CD4-positive, alpha-beta T cell treated with Interleukin-17A for 4 hours (primary cell): ENCODE measurements at regions not wholly inside any gene's neighbourhood (a gene's known extent, or its start where the extent isn't known, plus 50 kb on each side); places are given as distances from the start of the nearest gene placed in this dataset.

ENCODE experiments used
- DNase-seq: peaks from one replicate; pipeline ENCODE4 v3.0.0-alpha.2; 2020; ENCODE audit warnings: mixed read lengths

- DNase-seq, result no peak
These were observed 51.1 kb upstream of the TMEM33 start for GRCh38 chr4:41883988-41884734.

- peak; percentile 57 for DNase-seq
These were observed 52.4 kb upstream of the TMEM33 start for GRCh38 chr4:41882625-41883347.

GRCh38 chr4:41881981-41882624 is 53.1 kb upstream of the TMEM33 start:
- DNase-seq, result no peak

GRCh38 chr4:41880840-41881831 is 54.1 kb upstream of the TMEM33 start:
- DNase-seq, result no peak

GRCh38 chr4:41880022-41880837 is 55.0 kb upstream of the TMEM33 start:
- DNase-seq, result no peak

GRCh38 chr4:41879552-41879951 is 55.7 kb upstream of the TMEM33 start:
- DNase-seq, result no peak

- no peak for DNase-seq
These were observed 56.2 kb upstream of the TMEM33 start for GRCh38 chr4:41878991-41879491.

- no peak for DNase-seq
These were observed 56.9 kb upstream of the TMEM33 start for GRCh38 chr4:41878170-41878969.

- DNase-seq, result no peak
These were observed 58.0 kb upstream of the TMEM33 start for GRCh38 chr4:41877020-41877796.

GRCh38 chr4:41874873-41875272 is 60.4 kb upstream of the TMEM33 start:
- DNase-seq, result no peak

- DNase-seq, result no peak
These were observed 60.8 kb upstream of the TMEM33 start for GRCh38 chr4:41874398-41874797.

- DNase-seq, result no peak
These were observed 61.6 kb upstream of the TMEM33 start for GRCh38 chr4:41873380-41874295.

- no peak for DNase-seq
These were observed 65.2 kb upstream of the TMEM33 start for GRCh38 chr4:41870035-41870434.

- no peak for DNase-seq
These were observed 68.2 kb upstream of the TMEM33 start for GRCh38 chr4:41866799-41867677.

GRCh38 chr4:41865981-41866798 is 69.0 kb upstream of the TMEM33 start:
- no peak for DNase-seq

- no peak for DNase-seq
These were observed 69.8 kb upstream of the TMEM33 start for GRCh38 chr4:41865306-41865980.
